Naive B cell (primary cell): ENCODE measurements at regions not wholly inside any gene's neighbourhood (a gene's known extent, or its start where the extent isn't known, plus 50 kb on each side); places are given as distances from the start of the nearest gene placed in this dataset.

Experiments
- ATAC-seq, 2 donors: fragments of 150-1000 bp; cut with Tn5 transposase; 2 replicates each; pipeline ENCODE4 v1.10.0; 2021; ENCODE audit warnings: low read depth in 2 of 2, mild to moderate bottlenecking in 2 of 2, moderate library complexity in 2 of 2
- DNase-seq: peaks from one replicate; pipeline ENCODE4 v3.0.0; 2022
- H3K27ac Mint-ChIP-seq, 6 donors: one replicate each; pipeline ENCODE4 v1.8.0; 2020 to 2022; ENCODE audit warnings: mild to moderate bottlenecking in 6 of 6, mixed read lengths in 6 of 6, moderate library complexity in 5 of 6, inconsistent platforms in 2 of 6
- H3K27me3 Mint-ChIP-seq, 3 donors: one replicate each; pipeline ENCODE4 v1.8.0; 2021 to 2022; ENCODE audit warnings: mixed read lengths in 3 of 3, mild to moderate bottlenecking in 1 of 3
- H3K36me3 Mint-ChIP-seq, 2 donors: one replicate each; pipeline ENCODE4 v1.8.0; 2020 to 2022; ENCODE audit warnings: mixed read lengths in 2 of 2, inconsistent platforms in 1 of 2, mild to moderate bottlenecking in 1 of 2
- H3K4me1 Mint-ChIP-seq, 3 donors: one replicate each; pipeline ENCODE4 v1.8.0; 2020 to 2022; ENCODE audit warnings: mixed read lengths in 3 of 3, inconsistent platforms in 1 of 3, mild to moderate bottlenecking in 1 of 3, moderate library complexity in 1 of 3
- H3K4me3 Mint-ChIP-seq, 8 donors: one replicate each; pipeline ENCODE4 v1.8.0; 2020 to 2022; ENCODE audit warnings: mild to moderate bottlenecking in 8 of 8, mixed read lengths in 8 of 8, moderate library complexity in 8 of 8, inconsistent platforms in 2 of 8
- H3K9me3 Mint-ChIP-seq, 7 donors: one replicate each; pipeline ENCODE4 v1.8.0; 2020 to 2022; ENCODE audit warnings: mixed read lengths in 7 of 7, mild to moderate bottlenecking in 5 of 7, inconsistent platforms in 2 of 7, moderate library complexity in 1 of 7

- Mint-ChIP-seq H3K36me3 (no peaks in the 10 kb centered on the region), H3K4me1 (no peaks in the 10 kb centered on the region), H3K27me3 (no peaks in the 10 kb centered on the region), H3K4me3 (no peak overlapping the region), H3K27ac (no peak overlapping the region), H3K9me3 (peaks cover 12 to 43% (median 22%) of the 10 kb centered on the region in 7 donors)
- DNase-seq = no peak
- no peak for ATAC-seq
These were observed 331.8 kb upstream of the TENM3 start for GRCh38 chr4:181911420-181911819.

GRCh38 chr4:181933471-181933870 is 309.7 kb upstream of the TENM3 start:
- ATAC-seq = no peak
- no peaks in the 10 kb centered on the region for H3K27me3 Mint-ChIP-seq
- H3K36me3 Mint-ChIP-seq = no peaks in the 10 kb centered on the region
- DNase-seq = no peak
- no peak overlapping the region for H3K27ac Mint-ChIP-seq
- H3K9me3 Mint-ChIP-seq = peaks cover 9 to 22% (median 17%) of the 10 kb centered on the region in 7 donors
- no peak overlapping the region for H3K4me3 Mint-ChIP-seq
- no peaks in the 10 kb centered on the region for H3K4me1 Mint-ChIP-seq

GRCh38 chr4:181938631-181939030 is 304.6 kb upstream of the TENM3 start:
- no peak for ATAC-seq
- peaks cover 0 to 19% (median 0%) of the 10 kb centered on the region in 7 donors for H3K9me3 Mint-ChIP-seq
- H3K4me1 Mint-ChIP-seq = no peaks in the 10 kb centered on the region
- no peak overlapping the region for H3K27ac Mint-ChIP-seq
- no peak overlapping the region for H3K4me3 Mint-ChIP-seq
- no peak for DNase-seq
- no peaks in the 10 kb centered on the region for H3K27me3 Mint-ChIP-seq
- no peaks in the 10 kb centered on the region for H3K36me3 Mint-ChIP-seq

DNA sequence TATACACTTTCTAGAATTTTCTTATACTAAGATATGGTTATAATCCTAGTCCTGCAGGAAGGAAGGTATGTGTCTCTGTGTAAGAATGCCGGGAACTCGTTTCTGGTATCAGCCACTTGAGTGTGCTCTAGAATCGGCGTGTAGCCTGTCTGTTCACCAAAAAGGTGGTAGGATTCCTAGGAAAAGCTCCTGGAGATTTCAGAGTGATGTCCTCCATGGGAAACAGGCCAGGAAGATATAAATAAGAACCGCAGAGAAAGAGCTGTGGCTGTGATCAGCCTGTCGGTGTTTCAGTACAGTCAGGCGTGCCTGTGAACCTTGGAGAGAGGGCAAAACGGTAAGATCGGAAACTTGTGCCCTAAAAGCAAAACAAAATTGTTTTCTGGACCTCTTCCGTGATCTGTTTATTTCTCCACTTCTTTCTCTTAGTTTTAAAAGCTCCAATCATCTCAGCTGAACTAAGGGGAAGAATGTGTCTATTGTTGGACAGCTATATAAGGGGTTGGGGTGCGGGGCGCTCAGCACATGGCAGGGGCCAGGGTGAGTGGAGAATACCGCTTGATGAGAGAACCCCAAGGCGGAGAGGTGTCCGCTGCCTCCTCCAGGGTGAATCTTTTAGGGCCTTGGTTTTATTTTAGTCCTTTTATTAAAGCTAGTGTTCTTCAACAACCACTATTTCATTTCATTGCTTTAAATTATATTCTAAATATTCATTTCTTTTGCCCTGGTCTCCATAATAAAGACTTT is 303.8 kb upstream of the TENM3 start:
- no peak overlapping the region for H3K4me3 Mint-ChIP-seq
- no peaks in the 10 kb centered on the region for H3K36me3 Mint-ChIP-seq
- no peaks in the 10 kb centered on the region for H3K27me3 Mint-ChIP-seq
- H3K9me3 Mint-ChIP-seq = peaks cover 0 to 19% (median 0%) of the 10 kb centered on the region in 7 donors
- H3K27ac Mint-ChIP-seq = no peak overlapping the region
- ATAC-seq (no peak), DNase-seq (no peak)
- no peaks in the 10 kb centered on the region for H3K4me1 Mint-ChIP-seq

- no peaks in the 10 kb centered on the region for H3K36me3 Mint-ChIP-seq
- DNase-seq (no peak), ATAC-seq (no peak)
- H3K4me1 Mint-ChIP-seq = no peaks in the 10 kb centered on the region
- no peak overlapping the region for H3K27ac Mint-ChIP-seq
- H3K9me3 Mint-ChIP-seq = peaks cover 0 to 14% (median 0%) of the 10 kb centered on the region in 7 donors
- no peaks in the 10 kb centered on the region for H3K27me3 Mint-ChIP-seq
- no peak overlapping the region for H3K4me3 Mint-ChIP-seq
These were observed 298.7 kb upstream of the TENM3 start for GRCh38 chr4:181944527-181944926.

GRCh38 chr4:181946902-181947301 is 296.3 kb upstream of the TENM3 start:
- Mint-ChIP-seq H3K4me1 (no peaks in the 10 kb centered on the region), H3K4me3 (no peak overlapping the region), H3K36me3 (no peaks in the 10 kb centered on the region), H3K27me3 (no peaks in the 10 kb centered on the region), H3K9me3 (peaks cover 0 to 8% (median 0%) of the 10 kb centered on the region in 7 donors), H3K27ac (no peak overlapping the region)
- ATAC-seq = no peak
- DNase-seq = no peak

GRCh38 chr4:181948839-181949382 is 294.3 kb upstream of the TENM3 start:
- ATAC-seq = no peak
- Mint-ChIP-seq H3K36me3 (no peaks in the 10 kb centered on the region), H3K27ac (no peak overlapping the region), H3K27me3 (no peaks in the 10 kb centered on the region), H3K4me3 (no peak overlapping the region), H3K9me3 (peaks cover 0 to 8% (median 0%) of the 10 kb centered on the region in 7 donors), H3K4me1 (no peaks in the 10 kb centered on the region)
- no peak for DNase-seq

DNA sequence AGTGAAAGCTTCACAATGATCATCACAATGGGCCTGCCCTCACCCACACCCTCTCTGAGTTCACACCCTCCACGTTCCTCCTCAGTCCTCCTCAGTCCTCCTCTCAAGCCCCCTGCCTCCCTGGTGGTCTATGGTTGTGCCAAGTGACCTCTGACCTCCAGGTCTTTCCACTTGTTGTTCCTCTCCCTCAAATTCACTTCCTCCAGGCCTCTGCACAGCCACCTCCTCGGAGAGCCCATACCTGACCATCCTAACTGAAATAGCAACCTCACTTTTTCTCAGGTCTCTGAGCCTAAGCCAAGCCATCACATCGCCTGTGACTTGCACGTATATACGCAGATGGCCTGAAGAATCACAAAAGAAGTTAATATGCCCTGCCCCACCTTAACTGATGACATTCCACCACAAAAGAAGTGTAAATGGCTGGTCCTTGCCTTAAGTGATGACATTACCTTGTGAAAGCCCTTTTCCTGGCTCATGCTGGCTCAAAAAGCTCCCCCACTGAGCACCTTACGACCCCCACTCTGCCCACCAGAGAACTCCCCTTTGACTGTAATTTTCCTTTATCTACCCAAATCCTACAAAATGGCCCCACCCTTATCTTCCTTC is 293.4 kb upstream of the TENM3 start:
- ATAC-seq (no peak), DNase-seq (no peak)
- Mint-ChIP-seq H3K4me1 (no peaks in the 10 kb centered on the region), H3K27ac (no peak overlapping the region), H3K27me3 (no peaks in the 10 kb centered on the region), H3K9me3 (peaks cover 0 to 3% (median 0%) of the 10 kb centered on the region in 7 donors), H3K36me3 (no peaks in the 10 kb centered on the region), H3K4me3 (no peak overlapping the region)

DNA sequence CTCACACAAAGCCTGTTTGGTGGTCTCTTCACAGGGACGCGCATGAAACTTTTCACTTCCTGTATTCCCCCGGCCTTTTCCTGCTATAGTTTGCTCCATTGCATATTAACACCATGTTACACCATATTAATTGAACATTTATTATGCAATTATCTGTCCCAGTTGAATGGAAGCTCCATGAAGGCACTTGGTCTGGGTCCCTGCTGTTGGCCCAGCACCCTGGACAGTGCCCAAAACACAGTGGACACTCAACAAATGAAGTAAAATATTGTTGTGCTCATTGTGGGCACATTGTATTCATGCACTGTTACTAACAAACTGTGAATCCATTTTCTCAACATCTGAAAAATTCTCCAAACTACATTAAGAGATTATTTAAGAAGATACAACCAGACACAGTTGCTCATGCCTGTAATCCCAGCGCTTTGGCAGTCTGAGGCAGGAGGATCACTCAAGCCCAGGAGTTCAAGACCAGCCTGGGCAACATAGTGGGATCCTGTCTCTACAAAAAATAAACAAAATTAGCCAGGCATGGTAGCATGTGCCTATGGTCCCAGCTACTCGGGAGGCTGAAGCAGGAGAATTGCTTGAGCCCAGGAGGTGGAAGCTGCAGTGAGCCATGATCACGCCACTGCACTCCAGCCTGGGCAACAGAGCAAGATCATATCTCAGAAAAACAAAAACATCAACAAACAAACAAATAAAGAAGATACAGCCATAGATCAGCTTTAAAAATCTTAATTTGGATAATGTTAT is 292.7 kb upstream of the TENM3 start:
- no peaks in the 10 kb centered on the region for H3K4me1 Mint-ChIP-seq
- no peak for ATAC-seq
- no peak for DNase-seq
- H3K27me3 Mint-ChIP-seq = no peaks in the 10 kb centered on the region
- peaks cover 0 to 3% (median 0%) of the 10 kb centered on the region in 7 donors for H3K9me3 Mint-ChIP-seq
- H3K36me3 Mint-ChIP-seq = no peaks in the 10 kb centered on the region
- no peak overlapping the region for H3K4me3 Mint-ChIP-seq
- H3K27ac Mint-ChIP-seq = no peak overlapping the region

DNA sequence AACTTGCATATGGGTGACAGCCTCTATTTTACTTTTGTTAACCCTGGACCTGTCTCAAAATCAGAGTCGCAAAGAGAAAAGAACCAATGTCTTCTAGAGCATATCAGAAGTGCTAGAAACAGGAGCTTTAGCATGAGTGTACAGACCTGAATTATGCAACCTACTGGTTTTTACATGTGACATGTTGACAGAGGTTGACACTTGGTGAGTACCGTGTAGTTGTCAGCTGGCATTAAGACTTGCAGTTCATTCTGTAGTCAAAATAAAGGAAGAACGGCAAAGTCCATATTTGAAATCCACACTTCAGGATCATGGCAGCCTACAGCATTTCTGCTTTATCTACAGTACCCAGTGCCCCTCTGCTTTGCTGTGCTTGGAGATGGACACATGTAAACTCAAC is 291.9 kb upstream of the TENM3 start:
- H3K27me3 Mint-ChIP-seq = no peaks in the 10 kb centered on the region
- DNase-seq = no peak
- no peak overlapping the region for H3K4me3 Mint-ChIP-seq
- H3K9me3 Mint-ChIP-seq = peaks cover 0 to 4% (median 0%) of the 10 kb centered on the region in 7 donors
- H3K27ac Mint-ChIP-seq = no peak overlapping the region
- no peaks in the 10 kb centered on the region for H3K36me3 Mint-ChIP-seq
- no peak for ATAC-seq
- H3K4me1 Mint-ChIP-seq = no peaks in the 10 kb centered on the region

GRCh38 chr4:181952478-181952877 is 290.7 kb upstream of the TENM3 start:
- no peak for ATAC-seq
- no peak for DNase-seq

GRCh38 chr4:181956512-181956911 is 286.7 kb upstream of the TENM3 start:
- Mint-ChIP-seq H3K27me3 (no peaks in the 10 kb centered on the region), H3K36me3 (no peaks in the 10 kb centered on the region), H3K4me1 (no peaks in the 10 kb centered on the region), H3K27ac (no peak overlapping the region), H3K4me3 (no peak overlapping the region), H3K9me3 (peaks cover 0 to 4% (median 1%) of the 10 kb centered on the region in 7 donors)
- ATAC-seq = no peak
- DNase-seq = no peak

More at GRCh38 chr4:181952478-181952877, 290.7 kb upstream of the TENM3 start:
- Mint-ChIP-seq H3K9me3 (peaks cover 0 to 4% (median 0%) of the 10 kb centered on the region in 7 donors), H3K27me3 (no peaks in the 10 kb centered on the region), H3K36me3 (no peaks in the 10 kb centered on the region), H3K27ac (peak overlapping the region in 1 of 6 donors; percentile 25), H3K4me3 (no peak overlapping the region), H3K4me1 (no peaks in the 10 kb centered on the region)

DNA sequence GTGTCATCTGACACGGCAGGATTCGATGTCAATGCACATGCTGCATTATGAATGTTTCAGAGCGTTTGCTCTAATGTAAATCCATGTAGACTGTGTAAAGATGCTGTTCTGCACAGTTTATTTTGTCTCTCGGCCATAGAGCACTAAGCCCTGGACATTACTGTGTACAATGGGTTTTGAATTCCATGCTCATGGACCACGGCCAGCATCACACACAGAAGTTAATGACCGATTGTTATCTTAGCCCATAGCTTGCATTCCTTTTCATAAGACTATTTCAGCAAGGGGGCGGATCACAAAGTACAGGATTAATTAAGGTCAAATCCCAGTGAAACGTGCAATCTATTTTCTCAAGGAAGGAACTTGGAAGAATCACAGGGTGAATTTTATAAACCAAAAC is 286.1 kb upstream of the TENM3 start:
- peaks cover 0 to 4% (median 1%) of the 10 kb centered on the region in 7 donors for H3K9me3 Mint-ChIP-seq

More for the DNA sequence above, 286.1 kb upstream of the TENM3 start:
- no peaks in the 10 kb centered on the region for H3K36me3 Mint-ChIP-seq
- no peak for DNase-seq
- H3K4me3 Mint-ChIP-seq = no peak overlapping the region
- no peak overlapping the region for H3K27ac Mint-ChIP-seq
- H3K27me3 Mint-ChIP-seq = no peaks in the 10 kb centered on the region
- H3K4me1 Mint-ChIP-seq = no peaks in the 10 kb centered on the region
- no peak for ATAC-seq
